HG02678 (cell line): ENCODE measurements at regions not wholly inside any gene's neighbourhood (a gene's known extent, or its start where the extent isn't known, plus 50 kb on each side); places are given as distances from the start of the nearest gene placed in this dataset.
"Not testable (repeated sequence)": the region's sequence is repeated elsewhere in the genome, so short reads cannot be mapped to it uniquely, and the experiment has no call there.

ENCODE experiments used
- ATAC-seq: cut with Tn5 transposase; IDR thresholded peaks from one replicate; pipeline ENCODE4 v1.9.1; 2021; ENCODE audit warnings: mild to moderate bottlenecking, moderate library complexity; ENCODE audit not compliant: unreplicated experiment

- no peak for ATAC-seq
Measured at GRCh38 chrX:73963682-73964081, 111.2 kb upstream of the XIST start.

GRCh38 chrX:73962948-73963347, 110.4 kb upstream of the XIST start:
- no peak for ATAC-seq

- not testable (repeated sequence) for ATAC-seq
Measured at GRCh38 chrX:73961867-73962266, 109.4 kb upstream of the XIST start.

- no peak for ATAC-seq
Measured at GRCh38 chrX:73944563-73944908, 92.0 kb upstream of the XIST start.

- ATAC-seq, result peak; percentile 98
Measured at GRCh38 chrX:73943693-73944562, 91.4 kb upstream of the XIST start.

GRCh38 chrX:73940893-73941470, 88.5 kb upstream of the XIST start:
- no peak for ATAC-seq

- ATAC-seq, result not testable (repeated sequence)
Measured at GRCh38 chrX:73937843-73938242, 85.3 kb upstream of the XIST start.

GRCh38 chrX:73932522-73932921, 80.0 kb upstream of the XIST start:
- no peak for ATAC-seq

GRCh38 chrX:73930300-73930699, 77.8 kb upstream of the XIST start:
- ATAC-seq, result no peak

GRCh38 chrX:73922856-73923455, 70.4 kb upstream of the XIST start:
- ATAC-seq, result no peak

- ATAC-seq, result no peak
Measured at GRCh38 chrX:73916931-73917667, 64.6 kb upstream of the XIST start.

- ATAC-seq, result no peak
Measured at GRCh38 chrX:73916489-73916888, 64.0 kb upstream of the XIST start.

GRCh38 chrX:73914792-73915191, 62.3 kb upstream of the XIST start:
- not testable (repeated sequence) for ATAC-seq

GRCh38 chrX:73913580-73913979, 61.1 kb upstream of the XIST start:
- ATAC-seq, result no peak

- not testable (repeated sequence) for ATAC-seq
Measured at GRCh38 chrX:73911946-73912345, 59.4 kb upstream of the XIST start.

GRCh38 chrX:73905749-73906374, 53.3 kb upstream of the XIST start:
- ATAC-seq, result not testable (repeated sequence)

GRCh38 chrX:73903941-73904340, 51.4 kb upstream of the XIST start:
- no peak for ATAC-seq
